ENCODE measurements at regions not wholly inside any gene's neighbourhood (a gene's known extent, or its start where the extent isn't known, plus 50 kb on each side); places are given as distances from the start of the nearest gene placed in this dataset.

GRCh38 chr10:53135213-53135896 lies 362.8 kb upstream of the MBL2 start:
- DNase-seq, result no peak
- CTCF ChIA-PET, result interaction anchor here (0.6 kb wide), 1 partner anchor 477 kb away, joined by 3 read pairs; no protein-coding TSS in a partner anchor
- H3K9me3 Mint-ChIP-seq, result peaks cover 6% of the 10 kb centered on the region
- no peak overlapping the region for H3K4me3 Mint-ChIP-seq
- no peaks in the 10 kb centered on the region for H3K27me3 Mint-ChIP-seq
- H3K36me3 Mint-ChIP-seq, result no peaks in the 10 kb centered on the region
- H3K4me1 Mint-ChIP-seq, result no peaks in the 10 kb centered on the region
- no peak overlapping the region for H3K27ac Mint-ChIP-seq

GRCh38 chr10:53134050-53134449 lies 361.5 kb upstream of the MBL2 start:
- no peak for DNase-seq
- Mint-ChIP-seq H3K9me3 (no peaks in the 10 kb centered on the region), H3K4me3 (no peak overlapping the region), H3K4me1 (no peaks in the 10 kb centered on the region), H3K27me3 (no peaks in the 10 kb centered on the region), H3K27ac (no peak overlapping the region), H3K36me3 (no peaks in the 10 kb centered on the region)
- CTCF ChIA-PET, result no interaction called here

GRCh38 chr10:53130337-53130736 lies 357.8 kb upstream of the MBL2 start:
- CTCF ChIA-PET, result no interaction called here
- no peak overlapping the region for H3K4me3 Mint-ChIP-seq

GRCh38 chr10:53127686-53128085 lies 355.1 kb upstream of the MBL2 start:
- Mint-ChIP-seq H3K27me3 (no peaks in the 10 kb centered on the region), H3K27ac (no peak overlapping the region), H3K4me3 (no peak overlapping the region), H3K9me3 (peaks cover 5% of the 10 kb centered on the region), H3K36me3 (no peaks in the 10 kb centered on the region), H3K4me1 (no peaks in the 10 kb centered on the region)
- DNase-seq, result no peak
- CTCF ChIA-PET, result no interaction called here

More at GRCh38 chr10:53130337-53130736, 357.8 kb upstream of the MBL2 start:
- H3K27ac Mint-ChIP-seq, result no peak overlapping the region
- H3K36me3 Mint-ChIP-seq, result no peaks in the 10 kb centered on the region
- H3K4me1 Mint-ChIP-seq, result no peaks in the 10 kb centered on the region
- H3K27me3 Mint-ChIP-seq, result no peaks in the 10 kb centered on the region
- DNase-seq, result no peak
- no peaks in the 10 kb centered on the region for H3K9me3 Mint-ChIP-seq

- no peaks in the 10 kb centered on the region for H3K36me3 Mint-ChIP-seq
- H3K4me1 Mint-ChIP-seq, result no peaks in the 10 kb centered on the region
- H3K27me3 Mint-ChIP-seq, result no peaks in the 10 kb centered on the region
- H3K4me3 Mint-ChIP-seq, result no peak overlapping the region
- peaks cover 11% of the 10 kb centered on the region for H3K9me3 Mint-ChIP-seq
- H3K27ac Mint-ChIP-seq, result no peak overlapping the region
- CTCF ChIA-PET, result no interaction called here
- no peak for DNase-seq
These were observed 350.7 kb upstream of the MBL2 start for GRCh38 chr10:53123311-53123710.

- no peaks in the 10 kb centered on the region for H3K4me1 Mint-ChIP-seq
- DNase-seq, result no peak
- H3K4me3 Mint-ChIP-seq, result no peak overlapping the region
- no peak overlapping the region for H3K27ac Mint-ChIP-seq
- H3K27me3 Mint-ChIP-seq, result no peaks in the 10 kb centered on the region
- H3K9me3 Mint-ChIP-seq, result peaks cover 11% of the 10 kb centered on the region
- CTCF ChIA-PET, result no interaction called here
- no peaks in the 10 kb centered on the region for H3K36me3 Mint-ChIP-seq
These were observed 349.7 kb upstream of the MBL2 start for GRCh38 chr10:53122281-53122680.

- Mint-ChIP-seq H3K4me1 (peaks cover 11% of the 10 kb centered on the region), H3K9me3 (peaks cover 19% of the 10 kb centered on the region), H3K4me3 (no peak overlapping the region), H3K36me3 (no peaks in the 10 kb centered on the region), H3K27ac (no peak overlapping the region), H3K27me3 (no peaks in the 10 kb centered on the region)
- CTCF ChIA-PET, result no interaction called here
- DNase-seq, result no peak
These were observed 343.1 kb upstream of the MBL2 start for GRCh38 chr10:53115660-53116059.

- Mint-ChIP-seq H3K4me3 (no peak overlapping the region), H3K27ac (peak overlapping the region; percentile 58), H3K36me3 (no peaks in the 10 kb centered on the region), H3K27me3 (no peaks in the 10 kb centered on the region), H3K9me3 (peaks cover 12% of the 10 kb centered on the region), H3K4me1 (peaks cover 12% of the 10 kb centered on the region)
- peak; percentile 55 for DNase-seq
- CTCF ChIA-PET, result no interaction called here
These were observed 338.9 kb upstream of the MBL2 start for GRCh38 chr10:53111529-53111928.

GRCh38 chr10:53109320-53109719 lies 336.7 kb upstream of the MBL2 start:
- Mint-ChIP-seq H3K4me3 (no peak overlapping the region), H3K4me1 (peaks cover 12% of the 10 kb centered on the region), H3K9me3 (peaks cover 8% of the 10 kb centered on the region), H3K27me3 (no peaks in the 10 kb centered on the region), H3K36me3 (no peaks in the 10 kb centered on the region), H3K27ac (no peak overlapping the region)
- CTCF ChIA-PET, result no interaction called here
- no peak for DNase-seq

- H3K4me3 Mint-ChIP-seq, result no peak overlapping the region
- no peak for DNase-seq
- CTCF ChIA-PET, result no interaction called here
- peaks cover 9% of the 10 kb centered on the region for H3K9me3 Mint-ChIP-seq
- no peaks in the 10 kb centered on the region for H3K27me3 Mint-ChIP-seq
- H3K4me1 Mint-ChIP-seq, result peaks cover 12% of the 10 kb centered on the region
- no peak overlapping the region for H3K27ac Mint-ChIP-seq
- no peaks in the 10 kb centered on the region for H3K36me3 Mint-ChIP-seq
These were observed 335.8 kb upstream of the MBL2 start for GRCh38 chr10:53108317-53108934.

- CTCF ChIA-PET, result no interaction called here
- no peak for DNase-seq
- no peaks in the 10 kb centered on the region for H3K36me3 Mint-ChIP-seq
- no peaks in the 10 kb centered on the region for H3K27me3 Mint-ChIP-seq
- no peak overlapping the region for H3K4me3 Mint-ChIP-seq
- H3K4me1 Mint-ChIP-seq, result peaks cover 12% of the 10 kb centered on the region
- H3K9me3 Mint-ChIP-seq, result peaks cover 11% of the 10 kb centered on the region
- H3K27ac Mint-ChIP-seq, result no peak overlapping the region
These were observed 335.1 kb upstream of the MBL2 start for GRCh38 chr10:53107711-53108110.

- CTCF ChIA-PET, result no interaction called here
- H3K27ac Mint-ChIP-seq, result no peak overlapping the region
- no peaks in the 10 kb centered on the region for H3K27me3 Mint-ChIP-seq
- no peaks in the 10 kb centered on the region for H3K4me1 Mint-ChIP-seq
- DNase-seq, result no peak
- no peak overlapping the region for H3K4me3 Mint-ChIP-seq
- no peaks in the 10 kb centered on the region for H3K36me3 Mint-ChIP-seq
- H3K9me3 Mint-ChIP-seq, result peaks cover 5% of the 10 kb centered on the region
These were observed 329.8 kb upstream of the MBL2 start for GRCh38 chr10:53102424-53102823.

- Mint-ChIP-seq H3K36me3 (no peaks in the 10 kb centered on the region), H3K4me3 (no peak overlapping the region), H3K27me3 (no peaks in the 10 kb centered on the region), H3K9me3 (peaks cover 6% of the 10 kb centered on the region), H3K27ac (no peak overlapping the region), H3K4me1 (no peaks in the 10 kb centered on the region)
- no peak for DNase-seq
- CTCF ChIA-PET, result no interaction called here
These were observed 321.3 kb upstream of the MBL2 start for GRCh38 chr10:53093878-53094277.

GRCh38 chr10:53091574-53091973 lies 319.0 kb upstream of the MBL2 start:
- Mint-ChIP-seq H3K9me3 (peaks cover 8% of the 10 kb centered on the region), H3K36me3 (no peaks in the 10 kb centered on the region), H3K27ac (no peak overlapping the region), H3K4me3 (no peak overlapping the region), H3K4me1 (no peaks in the 10 kb centered on the region), H3K27me3 (no peaks in the 10 kb centered on the region)
- DNase-seq, result no peak
- CTCF ChIA-PET, result no interaction called here

- Mint-ChIP-seq H3K27me3 (no peaks in the 10 kb centered on the region), H3K4me3 (no peak overlapping the region), H3K9me3 (peaks cover 8% of the 10 kb centered on the region)
These were observed 316.4 kb upstream of the MBL2 start for GRCh38 chr10:53088961-53089360.

More at GRCh38 chr10:53088961-53089360, 316.4 kb upstream of the MBL2 start:
- H3K36me3 Mint-ChIP-seq, result no peaks in the 10 kb centered on the region
- CTCF ChIA-PET, result no interaction called here
- no peak overlapping the region for H3K27ac Mint-ChIP-seq
- H3K4me1 Mint-ChIP-seq, result no peaks in the 10 kb centered on the region
- no peak for DNase-seq
